GM23248 (cell line): ENCODE measurements at regions not wholly inside any gene's neighbourhood (a gene's known extent, or its start where the extent isn't known, plus 50 kb on each side); places are given as distances from the start of the nearest gene placed in this dataset.
"Not testable (repeated sequence)": the region's sequence is repeated elsewhere in the genome, so short reads cannot be mapped to it uniquely, and the experiment has no call there.

Experiments
- DNase-seq: peaks from one replicate; pipeline ENCODE4 v3.0.0-alpha.2; 2015
- H2AFZ ChIP-seq: fragments of 200-600 bp; sonication (generic); 2 replicates; pipeline ENCODE4 v1.6.1; 2016; ENCODE audit warnings: antibody characterized with exemption
- H3F3A ChIP-seq: fragments of 200-600 bp; sonication (generic); 2 replicates; pipeline ENCODE4 v1.6.1; 2016; ENCODE audit warnings: mild to moderate bottlenecking, antibody characterized with exemption, mixed run types; ENCODE audit not compliant: insufficient read depth
- H3K27ac ChIP-seq: fragments of 200-600 bp; sonication (generic); 2 replicates; pipeline ENCODE4 v1.5.1; 2016; ENCODE audit warnings: mild to moderate bottlenecking
- H3K27me3 ChIP-seq: fragments of 200-600 bp; sonication (generic); replicated peaks from 2 replicates; pipeline ENCODE4 v1.6.1; 2016; ENCODE audit warnings: mild to moderate bottlenecking; ENCODE audit not compliant: insufficient read depth
- H3K36me3 ChIP-seq: fragments of 200-600 bp; sonication (generic); 2 replicates; pipeline ENCODE4 v1.6.1; 2016; ENCODE audit warnings: low read depth, mild to moderate bottlenecking
- H3K4me1 ChIP-seq: fragments of 200-600 bp; sonication (generic); 2 replicates; pipeline ENCODE4 v1.6.1; 2016; ENCODE audit warnings: mild to moderate bottlenecking; ENCODE audit not compliant: insufficient read depth
- H3K4me2 ChIP-seq: fragments of 200-600 bp; sonication (generic); one replicate; pipeline ENCODE4 v1.6.1; 2016; ENCODE audit warnings: mild to moderate bottlenecking; ENCODE audit not compliant: unreplicated experiment
- H3K4me3 ChIP-seq: fragments of 200-600 bp; sonication (generic); 2 replicates; pipeline ENCODE4 v1.5.1; 2016; ENCODE audit warnings: mild to moderate bottlenecking
- H3K79me2 ChIP-seq: fragments of 200-600 bp; sonication (generic); 2 replicates; pipeline ENCODE4 v1.6.1; 2016; ENCODE audit warnings: mild to moderate bottlenecking; ENCODE audit not compliant: insufficient read depth
- H3K9ac ChIP-seq: fragments of 200-600 bp; sonication (generic); 2 replicates; pipeline ENCODE4 v1.6.1; 2016; ENCODE audit warnings: mild to moderate bottlenecking
- H3K9me2 ChIP-seq: fragments of 200-600 bp; sonication (generic); 2 replicates; pipeline ENCODE4 v1.6.1; 2016; ENCODE audit warnings: mixed run types, mild to moderate bottlenecking, moderate library complexity; ENCODE audit not compliant: insufficient read depth
- H3K9me3 ChIP-seq: fragments of 200-600 bp; sonication (generic); one replicate; pipeline ENCODE4 v1.6.1; 2017; ENCODE audit warnings: low read depth
- H4K20me1 ChIP-seq: fragments of 200-600 bp; sonication (generic); 2 replicates; pipeline ENCODE4 v1.6.0; 2016; ENCODE audit not compliant: insufficient read depth
- EZH2 ChIP-seq: fragments of 200-600 bp; sonication (generic); IDR thresholded peaks from 2 replicates; pipeline ENCODE4 v1.6.1; 2018; ENCODE audit warnings: antibody characterized with exemption, mild to moderate bottlenecking; ENCODE audit not compliant: insufficient read depth, poor library complexity, severe bottlenecking
- EZH2phosphoT487 ChIP-seq: fragments of 200-600 bp; sonication (generic); IDR thresholded peaks from 2 replicates; pipeline ENCODE4 v1.6.1; 2018; ENCODE audit warnings: antibody characterized with exemption, moderate library complexity, mild to moderate bottlenecking, low read depth; ENCODE audit not compliant: insufficient read depth
- WGBS, 2 experiments: methylation state at CpG; one replicate each; pipeline ENCODE4 v1.1.6; 2015 to 2017; ENCODE audit warnings: low lambda C conversion rate in 2 of 2, low coverage in 1 of 2; ENCODE audit errors: missing lambda C conversion rate in 2 of 2; 5-methylcytosine and 5-hydroxymethylcytosine counted together
- in situ Hi-C: fragments of 300-500 bp; cut with MboI; formaldehyde crosslinking; loops from 2 replicates; pipeline ENCODE4 v1.15.0; 2020

GRCh38 chr20:40954521-40955165, 74.0 kb upstream of the TOP1 start:
- H3K4me1 ChIP-seq = no peaks in the 10 kb centered on the region

GRCh38 chr20:40955326-40955725, 73.3 kb upstream of the TOP1 start:
- WGBS, 2 experiments = 90 to 91% methylated on average over 2 of the region's 2 CpGs
- in situ Hi-C loops = no loop called here

More at GRCh38 chr20:40954521-40955165, 74.0 kb upstream of the TOP1 start:
- Histone ChIP-seq H3K9me3 (no peaks in the 10 kb centered on the region), H3K4me2 (no peak overlapping the region), H3K4me3 (no peak overlapping the region), H3K36me3 (no peaks in the 10 kb centered on the region), H3K79me2 (no peaks in the 10 kb centered on the region), H3K9me2 (no peaks in the 10 kb centered on the region), H3F3A (peaks cover 10% of the 10 kb centered on the region; the same call in 1 of the 2 replicates), H2AFZ (no peak overlapping the region), H3K9ac (no peak overlapping the region), H4K20me1 (no peaks in the 10 kb centered on the region), H3K27me3 (no peaks in the 10 kb centered on the region), H3K27ac (no peak overlapping the region)
- TF ChIP-seq EZH2phosphoT487 (no peak), EZH2 (no peak)
- no peak for DNase-seq
- 93 to 94% methylated on average over 10 of the region's 10 CpGs for WGBS, 2 experiments
- in situ Hi-C loops = no loop called here

GRCh38 chr20:40955826-40956225, 72.8 kb upstream of the TOP1 start:
- H3K9me2 ChIP-seq, H2AFZ ChIP-seq, H3K9ac ChIP-seq, H3K4me2 ChIP-seq, H3K27me3 ChIP-seq, H3K4me3 ChIP-seq, H3K4me1 ChIP-seq, H3K36me3 ChIP-seq, in situ Hi-C loops, H3K27ac ChIP-seq, H4K20me1 ChIP-seq, H3F3A ChIP-seq, DNase-seq, H3K9me3 ChIP-seq, H3K79me2 ChIP-seq: not testable (repeated sequence)
- WGBS, 2 experiments = 89 to 91% methylated on average over 8 of the region's 8 CpGs

More at GRCh38 chr20:40955326-40955725, 73.3 kb upstream of the TOP1 start:
- no peak for TF ChIP-seq EZH2
- TF ChIP-seq EZH2phosphoT487 = no peak
- Histone ChIP-seq H2AFZ (no peak overlapping the region), H3K9me3 (no peaks in the 10 kb centered on the region), H3K9me2 (no peaks in the 10 kb centered on the region), H4K20me1 (no peaks in the 10 kb centered on the region), H3K9ac (no peak overlapping the region), H3K27me3 (no peaks in the 10 kb centered on the region), H3K36me3 (no peaks in the 10 kb centered on the region), H3K4me2 (no peak overlapping the region), H3F3A (peaks cover 10% of the 10 kb centered on the region; the same call in 1 of the 2 replicates), H3K4me3 (no peak overlapping the region), H3K27ac (no peak overlapping the region), H3K4me1 (peaks cover 3% of the 10 kb centered on the region), H3K79me2 (no peaks in the 10 kb centered on the region)
- no peak for DNase-seq

GRCh38 chr20:40956542-40957264, 71.9 kb upstream of the TOP1 start:
- no peak for TF ChIP-seq EZH2
- TF ChIP-seq EZH2phosphoT487 = no peak
- DNase-seq = no peak
- peaks cover 15% of the 10 kb centered on the region for H3K4me1 ChIP-seq
- H4K20me1 ChIP-seq = no peaks in the 10 kb centered on the region
- H3K36me3 ChIP-seq = no peaks in the 10 kb centered on the region
- no peak overlapping the region for H3K4me2 ChIP-seq
- no peak overlapping the region for H3K4me3 ChIP-seq
- H3F3A ChIP-seq = peaks cover 16% of the 10 kb centered on the region; the same call in 1 of the 2 replicates
- H3K9me3 ChIP-seq = no peaks in the 10 kb centered on the region
- in situ Hi-C loops = no loop called here
- no peaks in the 10 kb centered on the region for H3K79me2 ChIP-seq
- H2AFZ ChIP-seq = no peak overlapping the region
- no peak overlapping the region for H3K9ac ChIP-seq
- H3K27ac ChIP-seq = no peak overlapping the region
- H3K9me2 ChIP-seq = no peaks in the 10 kb centered on the region
- H3K27me3 ChIP-seq = no peaks in the 10 kb centered on the region
- 61 to 67% methylated on average over 13 to 15 of the region's 15 CpGs for WGBS, 2 experiments
